Adrenal gland (tissue), 9 donors: ENCODE measurements at regions not wholly inside any gene's neighbourhood (a gene's known extent, or its start where the extent isn't known, plus 50 kb on each side); places are given as distances from the start of the nearest gene placed in this dataset.

Source experiments
- DNase-seq, 7 donors: peaks; one replicate each; pipeline ENCODE4 v3.0.0-alpha.2; 2019 to 2020
- H3K27ac ChIP-seq, 5 donors: fragments of 200-600 bp; sonication (generic) in 4 of 5; 1 replicate in 3 of 5; 2 replicates in 2 of 5; pipeline versions ENCODE4 v1.5.1 to v1.8.0; 2016 to 2020; ENCODE audit warnings: mild to moderate bottlenecking in 1 of 5
- H3K27me3 ChIP-seq: fragments of 200-600 bp; 2 replicates; pipeline ENCODE4 v1.8.0; 2021
- H3K36me3 ChIP-seq, 2 donors: fragments of 200-600 bp; replicated peaks in 1 of 2; 1 replicate in 1 of 2; 2 replicates in 1 of 2; pipeline versions ENCODE4 v1.5.1 to v1.8.0; 2018 to 2022
- H3K4me1 ChIP-seq, 2 donors: fragments of 200-600 bp; replicated peaks in 1 of 2; 1 replicate in 1 of 2; 2 replicates in 1 of 2; pipeline versions ENCODE4 v1.5.1 to v1.8.0; 2018 to 2021
- H3K4me3 ChIP-seq, 4 donors: fragments of 200-600 bp; sonication (generic) in 3 of 4; one replicate each; pipeline ENCODE4 v1.5.1; 2016 to 2018
- H3K9me3 ChIP-seq, 3 donors: fragments of 200-600 bp; sonication (generic) in 1 of 3; replicated peaks in 1 of 3; 1 replicate in 2 of 3; 2 replicates in 1 of 3; pipeline versions ENCODE4 v1.5.1 to v1.8.0; 2016 to 2021
- POLR2A ChIP-seq, 2 donors: fragments of 450-650 bp; IDR thresholded peaks; one replicate each; pipeline ENCODE4 v1.6.1; 2017; ENCODE audit warnings: antibody characterized with exemption in 2 of 2, mild to moderate bottlenecking in 2 of 2, moderate library complexity in 1 of 2
- WGBS, 4 donors: extraction: QIAGEN DNeasy Blood & Tissue Kit in 2 of 4; methylation state at CpG; one replicate each; pipeline versions ENCODE4 v1.1.5 to v1.1.7; 2013 to 2017; 5-methylcytosine and 5-hydroxymethylcytosine counted together
- intact Hi-C, 2 donors: fragments of 100-400 bp; cut with DNase I; formaldehyde crosslinking; loops; one replicate each; pipeline versions ENCODE4 v1.14.1 to v1.15.0; 2022 to 2023
- TF ChIP-seq, protein P1 (sequence below), 6 experiments: fragments of 450-650 bp in 4 of 6; fragments of 200-600 bp in 2 of 6; sonication (generic) in 1 of 6; IDR thresholded peaks; 1 replicate in 5 of 6; 2 replicates in 1 of 6; pipeline versions ENCODE4 v1.5.1 to v1.8.0; 2016 to 2021; ENCODE audit warnings: antibody characterized with exemption in 6 of 6, mild to moderate bottlenecking in 2 of 6, moderate library complexity in 1 of 6
- donor health status: healthy with polysubstance abuse.
- donor health status: Bipolar disorder and iron deficiency.
- donor health status: DM: yes; HTN: yes; CAD: no.
- donor health status: DM: no; HTN: no; CAD: no.
- donor health status: DM: no; HTN: no; CAD: no.

GRCh38 chr2:126495189-126495588 lies 160.8 kb upstream of the GYPC start:
- H3K27me3 ChIP-seq, result no peaks in the 10 kb centered on the region
- intact Hi-C loops, result no loop called here
- 67 to 81% (median 78%) methylated on average over 2 of the region's 2 CpGs for WGBS, 4 donors
- no peak for DNase-seq
- H3K27ac ChIP-seq, result no peak overlapping the region
- no peak overlapping the region for H3K4me3 ChIP-seq
- no peaks in the 10 kb centered on the region for H3K9me3 ChIP-seq
- no peaks in the 10 kb centered on the region for H3K4me1 ChIP-seq
- no peaks in the 10 kb centered on the region for H3K36me3 ChIP-seq
- TF ChIP-seq, protein P1, sequence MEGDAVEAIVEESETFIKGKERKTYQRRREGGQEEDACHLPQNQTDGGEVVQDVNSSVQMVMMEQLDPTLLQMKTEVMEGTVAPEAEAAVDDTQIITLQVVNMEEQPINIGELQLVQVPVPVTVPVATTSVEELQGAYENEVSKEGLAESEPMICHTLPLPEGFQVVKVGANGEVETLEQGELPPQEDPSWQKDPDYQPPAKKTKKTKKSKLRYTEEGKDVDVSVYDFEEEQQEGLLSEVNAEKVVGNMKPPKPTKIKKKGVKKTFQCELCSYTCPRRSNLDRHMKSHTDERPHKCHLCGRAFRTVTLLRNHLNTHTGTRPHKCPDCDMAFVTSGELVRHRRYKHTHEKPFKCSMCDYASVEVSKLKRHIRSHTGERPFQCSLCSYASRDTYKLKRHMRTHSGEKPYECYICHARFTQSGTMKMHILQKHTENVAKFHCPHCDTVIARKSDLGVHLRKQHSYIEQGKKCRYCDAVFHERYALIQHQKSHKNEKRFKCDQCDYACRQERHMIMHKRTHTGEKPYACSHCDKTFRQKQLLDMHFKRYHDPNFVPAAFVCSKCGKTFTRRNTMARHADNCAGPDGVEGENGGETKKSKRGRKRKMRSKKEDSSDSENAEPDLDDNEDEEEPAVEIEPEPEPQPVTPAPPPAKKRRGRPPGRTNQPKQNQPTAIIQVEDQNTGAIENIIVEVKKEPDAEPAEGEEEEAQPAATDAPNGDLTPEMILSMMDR (IDR thresholded peaks at IDR 0.05), result no peak
- TF ChIP-seq POLR2A (IDR thresholded peaks at IDR 0.05), result no peak

DNA sequence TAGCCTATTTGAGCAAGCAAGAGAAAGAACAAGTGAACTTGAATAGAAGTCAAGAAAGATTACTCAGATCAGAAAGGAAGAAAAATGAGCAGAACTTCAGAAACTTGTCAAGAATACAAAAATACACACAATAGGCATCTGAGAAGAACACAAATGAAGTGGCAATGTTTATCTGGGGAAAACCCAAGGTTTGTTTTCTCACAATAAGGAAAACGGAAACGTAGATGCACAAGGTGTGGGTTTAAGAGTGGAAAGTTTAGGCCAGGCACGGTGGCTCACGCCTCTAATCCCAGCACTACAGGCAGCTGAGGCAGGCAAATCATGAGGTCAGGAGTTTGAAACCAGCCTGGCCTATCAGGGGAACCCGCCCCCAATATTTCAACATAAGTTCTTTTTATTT lies 159.5 kb upstream of the GYPC start:
- Histone ChIP-seq H3K36me3 (no peaks in the 10 kb centered on the region), H3K4me1 (no peaks in the 10 kb centered on the region), H3K4me3 (no peak overlapping the region), H3K9me3 (no peaks in the 10 kb centered on the region), H3K27ac (no peak overlapping the region), H3K27me3 (no peaks in the 10 kb centered on the region)
- 82 to 92% (median 86%) methylated on average over 5 of the region's 5 CpGs for WGBS, 4 donors
- intact Hi-C loops, result no loop called here
- DNase-seq, result no peak
- TF ChIP-seq POLR2A (IDR thresholded peaks at IDR 0.05), result no peak
- TF ChIP-seq, protein P1 (IDR thresholded peaks at IDR 0.05), result no peak

DNA sequence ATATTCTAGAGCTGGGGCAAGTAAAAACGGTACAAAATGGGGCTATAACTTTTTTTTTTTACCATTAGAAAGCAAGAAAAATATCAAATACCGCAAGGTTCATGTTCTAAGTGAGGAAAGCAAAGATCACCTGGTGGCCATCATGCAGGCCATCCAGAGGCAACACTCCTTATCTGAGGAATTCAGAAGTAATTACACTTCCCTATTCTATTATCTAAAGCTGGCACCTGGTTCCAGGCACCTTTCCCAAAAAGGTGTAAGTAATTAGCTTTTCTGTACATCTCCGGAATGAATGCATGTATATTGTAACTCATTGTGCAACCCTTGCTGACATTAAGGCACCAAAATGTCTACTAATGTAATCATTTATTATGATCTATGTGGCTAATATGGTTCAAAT lies 152.5 kb upstream of the GYPC start:
- TF ChIP-seq POLR2A (IDR thresholded peaks at IDR 0.05), result no peak
- TF ChIP-seq, protein P1 (IDR thresholded peaks at IDR 0.05), result no peak
- no peaks in the 10 kb centered on the region for H3K27me3 ChIP-seq
- no peaks in the 10 kb centered on the region for H3K4me1 ChIP-seq
- no peak for DNase-seq
- H3K4me3 ChIP-seq, result no peak overlapping the region
- peaks cover 0 to 14% (median 0%) of the 10 kb centered on the region in 3 donors for H3K9me3 ChIP-seq
- intact Hi-C loops, result no loop called here
- 66 to 78% (median 71%) methylated on average over 3 of the region's 3 CpGs for WGBS, 4 donors
- H3K27ac ChIP-seq, result no peak overlapping the region
- H3K36me3 ChIP-seq, result no peaks in the 10 kb centered on the region

DNA sequence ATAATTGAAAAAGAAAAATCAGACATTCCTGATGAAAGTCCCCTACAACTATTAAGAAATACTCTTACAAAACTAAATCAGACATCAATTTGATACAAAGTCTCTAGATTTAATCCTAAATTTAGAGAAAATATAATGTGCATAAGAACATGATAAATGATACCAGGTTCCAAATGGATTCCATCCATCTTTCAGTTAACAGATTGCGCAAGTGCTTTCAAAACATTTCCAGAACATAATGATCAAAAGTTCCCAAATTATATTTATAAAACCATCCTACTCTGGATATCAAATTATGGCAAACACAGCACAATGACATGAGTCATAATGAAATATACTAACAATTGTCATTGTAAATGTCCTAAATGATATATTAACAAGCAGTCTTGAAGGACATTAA lies 151.0 kb upstream of the GYPC start:
- Histone ChIP-seq H3K9me3 (peaks cover 0 to 14% (median 0%) of the 10 kb centered on the region in 3 donors), H3K4me1 (no peaks in the 10 kb centered on the region), H3K27me3 (no peaks in the 10 kb centered on the region), H3K36me3 (no peaks in the 10 kb centered on the region), H3K4me3 (no peak overlapping the region), H3K27ac (no peak overlapping the region)
- intact Hi-C loops, result no loop called here
- TF ChIP-seq POLR2A (IDR thresholded peaks at IDR 0.05), result no peak
- TF ChIP-seq, protein P1 (IDR thresholded peaks at IDR 0.05), result no peak
- DNase-seq, result no peak
- WGBS, 4 donors, result 85 to 94% (median 92%) methylated on average over 1 of the region's 1 CpG
